ENCODE measurements at regions not wholly inside any gene's neighbourhood (a gene's known extent, or its start where the extent isn't known, plus 50 kb on each side); places are given as distances from the start of the nearest gene placed in this dataset.

DNA sequence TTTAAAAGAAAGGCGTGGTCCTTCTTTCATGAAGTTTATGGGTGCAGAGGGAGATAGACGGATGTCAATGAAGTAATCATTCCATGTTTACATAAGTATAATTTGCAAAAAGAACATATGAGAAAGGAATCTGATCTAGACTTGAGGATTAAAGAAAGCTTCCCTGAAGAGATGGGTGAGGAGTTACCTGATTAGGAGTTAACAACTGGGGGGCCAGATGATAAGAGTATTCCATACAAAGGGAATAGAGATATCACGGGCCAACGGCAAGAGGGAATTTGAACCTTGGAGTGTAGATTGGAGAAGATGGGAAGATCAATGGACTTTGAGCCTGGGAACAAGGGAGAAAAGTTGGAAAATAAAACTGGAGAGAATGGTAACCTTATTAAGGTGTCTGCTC is 1959.9 kb upstream of the WWC1 start:
- DNase-seq (ENCODE audit: low read depth) = no peak
- no peak overlapping the region for H3K4me3 ChIP-seq (ENCODE audit: low read length)
- TF ChIP-seq, protein P1, sequence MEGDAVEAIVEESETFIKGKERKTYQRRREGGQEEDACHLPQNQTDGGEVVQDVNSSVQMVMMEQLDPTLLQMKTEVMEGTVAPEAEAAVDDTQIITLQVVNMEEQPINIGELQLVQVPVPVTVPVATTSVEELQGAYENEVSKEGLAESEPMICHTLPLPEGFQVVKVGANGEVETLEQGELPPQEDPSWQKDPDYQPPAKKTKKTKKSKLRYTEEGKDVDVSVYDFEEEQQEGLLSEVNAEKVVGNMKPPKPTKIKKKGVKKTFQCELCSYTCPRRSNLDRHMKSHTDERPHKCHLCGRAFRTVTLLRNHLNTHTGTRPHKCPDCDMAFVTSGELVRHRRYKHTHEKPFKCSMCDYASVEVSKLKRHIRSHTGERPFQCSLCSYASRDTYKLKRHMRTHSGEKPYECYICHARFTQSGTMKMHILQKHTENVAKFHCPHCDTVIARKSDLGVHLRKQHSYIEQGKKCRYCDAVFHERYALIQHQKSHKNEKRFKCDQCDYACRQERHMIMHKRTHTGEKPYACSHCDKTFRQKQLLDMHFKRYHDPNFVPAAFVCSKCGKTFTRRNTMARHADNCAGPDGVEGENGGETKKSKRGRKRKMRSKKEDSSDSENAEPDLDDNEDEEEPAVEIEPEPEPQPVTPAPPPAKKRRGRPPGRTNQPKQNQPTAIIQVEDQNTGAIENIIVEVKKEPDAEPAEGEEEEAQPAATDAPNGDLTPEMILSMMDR (conservative IDR thresholded peaks at IDR 0.05; ENCODE audit: low read depth, low read length) = no peak

DNA sequence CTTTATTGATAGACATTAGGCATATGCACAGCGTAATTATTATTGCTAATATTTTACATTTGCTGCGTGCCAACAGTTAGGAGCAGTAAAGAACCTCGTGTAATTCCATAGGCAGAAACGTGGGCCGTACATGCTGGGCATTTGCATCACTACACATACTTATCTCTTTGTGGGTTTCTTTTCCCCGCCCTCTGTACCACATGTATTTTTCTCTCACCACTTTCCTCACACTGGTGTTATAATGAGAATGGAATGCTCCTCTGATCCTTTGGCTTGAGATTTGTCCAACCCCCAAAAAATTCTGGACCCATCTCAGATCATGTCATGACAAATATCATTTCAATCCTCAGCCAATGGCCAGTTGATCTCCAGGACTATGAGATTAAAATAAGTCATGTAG is 1952.6 kb upstream of the WWC1 start:
- no peak overlapping the region for H3K4me3 ChIP-seq (ENCODE audit: low read length)
- TF ChIP-seq, protein P1 (conservative IDR thresholded peaks at IDR 0.05; ENCODE audit: low read depth, low read length) = no peak
- no peak for DNase-seq (ENCODE audit: low read depth)

DNA sequence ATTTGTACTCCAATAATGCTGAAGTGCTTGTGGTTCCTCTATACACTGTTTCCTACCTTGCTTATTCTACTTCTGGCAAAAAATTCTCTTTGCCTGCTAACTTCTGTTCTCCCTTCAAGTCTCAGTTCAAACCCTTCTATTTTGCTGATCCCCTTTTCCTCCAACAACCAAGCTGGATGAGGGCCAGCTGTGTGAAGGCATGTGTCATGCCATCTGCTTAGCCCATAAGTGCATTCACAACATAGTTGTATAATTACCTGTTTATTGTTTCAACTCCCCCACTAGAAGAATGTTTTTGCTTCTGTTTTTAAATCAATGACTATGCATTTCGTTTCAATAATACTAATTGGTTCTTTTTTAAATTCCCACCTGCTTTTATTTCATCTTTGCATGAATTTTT is 1951.4 kb upstream of the WWC1 start:
- H3K4me3 ChIP-seq (ENCODE audit: low read length) = no peak overlapping the region
- TF ChIP-seq, protein P1 (conservative IDR thresholded peaks at IDR 0.05; ENCODE audit: low read depth, low read length) = no peak
- DNase-seq (ENCODE audit: low read depth) = peak; percentile 3

DNA sequence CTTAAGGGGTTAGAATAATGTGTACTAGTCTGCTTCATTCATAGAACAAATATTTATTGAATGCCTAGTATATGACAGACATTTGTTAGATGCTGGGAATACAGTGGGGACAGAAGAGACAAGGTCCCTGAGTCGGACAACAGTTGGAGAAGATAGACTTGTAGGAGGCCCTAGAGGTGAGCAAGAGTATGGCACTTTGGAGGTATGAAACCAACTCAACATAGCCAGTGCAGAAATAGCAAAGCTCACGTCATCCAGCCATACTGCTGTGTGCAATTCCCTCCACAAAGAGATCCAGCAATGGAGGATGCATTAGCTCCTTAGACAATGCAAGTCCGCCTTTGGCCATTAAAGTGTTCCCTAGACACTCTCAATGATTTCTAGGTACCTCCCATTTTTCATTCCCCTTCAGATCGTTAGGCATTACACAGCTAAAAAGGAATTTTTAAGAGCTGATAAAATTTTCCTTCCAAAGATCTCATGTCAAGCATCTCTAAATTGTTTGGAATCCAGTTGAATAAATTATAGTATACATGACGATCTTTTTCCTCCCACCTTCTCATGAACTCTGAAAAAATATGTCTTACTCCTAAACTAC is 1949.6 kb upstream of the WWC1 start:
- no peak for DNase-seq (ENCODE audit: low read depth)
- H3K4me3 ChIP-seq (ENCODE audit: low read length) = no peak overlapping the region
- TF ChIP-seq, protein P1 (conservative IDR thresholded peaks at IDR 0.05; ENCODE audit: low read depth, low read length) = peak; percentile 44

DNA sequence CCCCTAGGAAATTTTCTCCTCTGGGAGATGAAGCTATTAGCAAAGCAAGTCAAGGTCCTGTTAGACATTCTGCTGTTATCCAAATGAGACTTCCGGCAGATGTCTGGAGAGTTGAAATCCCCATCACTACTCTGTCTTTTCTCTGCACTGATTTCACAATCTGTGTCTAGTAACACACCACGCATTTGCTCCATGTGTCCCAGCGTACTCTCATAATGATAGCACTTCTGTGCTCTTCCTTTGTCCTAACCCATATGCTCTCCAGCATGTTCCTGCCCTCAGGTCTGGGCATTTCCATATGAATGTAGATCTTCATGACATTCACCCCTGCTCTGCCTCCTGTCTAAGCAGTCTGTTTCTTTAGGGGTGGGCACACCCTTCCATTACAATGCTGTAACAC is 1949.0 kb upstream of the WWC1 start:
- TF ChIP-seq, protein P1 (conservative IDR thresholded peaks at IDR 0.05; ENCODE audit: low read depth, low read length) = no peak
- no peak for DNase-seq (ENCODE audit: low read depth)
- H3K4me3 ChIP-seq (ENCODE audit: low read length) = no peak overlapping the region

DNA sequence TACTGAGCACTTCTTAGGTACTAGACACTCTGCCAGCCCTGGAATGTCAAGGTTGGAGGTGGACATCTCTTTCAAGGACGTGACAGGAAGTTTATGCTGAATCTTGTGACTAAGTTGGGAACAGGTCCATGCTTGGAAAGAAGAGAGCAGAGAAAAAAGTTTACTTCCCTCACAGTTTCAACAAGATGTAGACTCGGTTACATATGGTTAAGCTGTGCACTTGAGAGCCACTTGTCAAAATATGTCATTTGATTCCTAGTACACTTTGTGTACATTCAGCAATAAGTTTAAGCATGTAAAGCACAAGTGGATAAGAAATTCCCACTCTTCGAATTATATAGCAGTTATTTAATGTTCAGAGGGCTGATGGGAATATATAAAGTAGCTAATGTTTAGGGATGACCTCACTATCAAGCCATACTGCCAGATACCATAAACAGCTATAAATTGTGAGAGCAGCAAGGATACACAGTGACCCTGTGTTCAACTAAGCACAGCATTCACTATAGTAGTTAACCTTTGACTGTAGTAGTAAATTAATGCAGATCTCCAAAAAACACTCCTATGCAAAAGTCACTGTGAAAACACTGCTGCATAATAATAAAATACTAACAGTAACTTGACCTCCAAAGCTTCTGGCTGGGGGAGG is 1944.6 kb upstream of the WWC1 start:
- no peak for DNase-seq (ENCODE audit: low read depth)
- H3K4me3 ChIP-seq (ENCODE audit: low read length) = no peak overlapping the region
- TF ChIP-seq, protein P1 (conservative IDR thresholded peaks at IDR 0.05; ENCODE audit: low read depth, low read length) = no peak

DNA sequence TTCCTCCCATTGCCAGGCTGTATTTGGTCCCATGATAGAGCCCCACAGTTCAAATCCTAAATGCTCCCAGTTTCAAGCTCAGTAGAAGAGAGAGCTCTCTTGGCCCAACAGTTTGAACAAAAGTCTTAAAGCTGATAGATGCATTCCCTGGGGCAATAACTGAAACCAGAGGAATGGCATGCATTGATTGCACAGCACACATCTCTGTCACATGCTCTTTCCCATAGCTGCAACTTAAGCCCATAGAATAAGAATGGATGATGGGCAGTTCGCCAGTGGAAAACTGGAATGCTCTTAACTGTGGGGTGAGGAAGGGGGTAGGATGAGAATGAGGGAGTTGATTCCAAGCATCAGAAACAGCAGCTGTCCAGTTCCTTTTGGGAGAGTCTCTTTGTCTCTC is 1942.4 kb upstream of the WWC1 start:
- peak; percentile 39 for DNase-seq (ENCODE audit: low read depth)
- TF ChIP-seq, protein P1 (conservative IDR thresholded peaks at IDR 0.05; ENCODE audit: low read depth, low read length) = no peak
- H3K4me3 ChIP-seq (ENCODE audit: low read length) = no peak overlapping the region
